ENCODE measurements at regions not wholly inside any gene's neighbourhood (a gene's known extent, or its start where the extent isn't known, plus 50 kb on each side); places are given as distances from the start of the nearest gene placed in this dataset.

- H3K27ac ChIP-seq, result no peak overlapping the region
- DNase-seq (ENCODE audit: low spot score), result no peak
- ChIA-PET CTCF (no interaction called here), POLR2A (ENCODE audit: low non-redundant PET) (no interaction called here)
- no peak for TF ChIP-seq CTCF (conservative IDR thresholded peaks at IDR 0.05; ENCODE audit: low read depth)
Measured at GRCh38 chr13:34521171-34521570, 420.9 kb upstream of the NBEA start.

GRCh38 chr13:34522808-34523207 is 419.3 kb upstream of the NBEA start:
- CTCF ChIA-PET, result no interaction called here
- DNase-seq (ENCODE audit: low spot score), result no peak
- POLR2A ChIA-PET (ENCODE audit: low non-redundant PET), result no interaction called here
- H3K27ac ChIP-seq, result no peak overlapping the region
- no peak for TF ChIP-seq CTCF (conservative IDR thresholded peaks at IDR 0.05; ENCODE audit: low read depth)

GRCh38 chr13:34523406-34523805 is 418.7 kb upstream of the NBEA start:
- ChIA-PET POLR2A (ENCODE audit: low non-redundant PET) (no interaction called here), CTCF (interaction anchor here (0.7 kb wide), 1 partner anchor 176 kb away, joined by 6 read pairs; no protein-coding TSS in a partner anchor)
- no peak overlapping the region for H3K27ac ChIP-seq
- peak; percentile 4 for DNase-seq (ENCODE audit: low spot score)
- no peak for TF ChIP-seq CTCF (conservative IDR thresholded peaks at IDR 0.05; ENCODE audit: low read depth)

- TF ChIP-seq CTCF (conservative IDR thresholded peaks at IDR 0.05; ENCODE audit: low read depth), result no peak
- CTCF ChIA-PET, result no interaction called here
- DNase-seq (ENCODE audit: low spot score), result no peak
- POLR2A ChIA-PET (ENCODE audit: low non-redundant PET), result no interaction called here
- no peak overlapping the region for H3K27ac ChIP-seq
Measured at GRCh38 chr13:34533941-34534340, 408.1 kb upstream of the NBEA start.

- no peak for DNase-seq (ENCODE audit: low spot score)
- ChIA-PET POLR2A (ENCODE audit: low non-redundant PET) (no interaction called here), CTCF (no interaction called here)
- H3K27ac ChIP-seq, result no peak overlapping the region
- TF ChIP-seq CTCF (conservative IDR thresholded peaks at IDR 0.05; ENCODE audit: low read depth), result no peak
Measured at GRCh38 chr13:34542321-34542720, 399.7 kb upstream of the NBEA start.

GRCh38 chr13:34543836-34544235 is 398.2 kb upstream of the NBEA start:
- no peak for TF ChIP-seq CTCF (conservative IDR thresholded peaks at IDR 0.05; ENCODE audit: low read depth)
- H3K27ac ChIP-seq, result no peak overlapping the region
- DNase-seq (ENCODE audit: low spot score), result no peak
- ChIA-PET POLR2A (ENCODE audit: low non-redundant PET) (no interaction called here), CTCF (no interaction called here)

- ChIA-PET CTCF (no interaction called here), POLR2A (ENCODE audit: low non-redundant PET) (no interaction called here)
- no peak overlapping the region for H3K27ac ChIP-seq
- DNase-seq (ENCODE audit: low spot score), result no peak
- TF ChIP-seq CTCF (conservative IDR thresholded peaks at IDR 0.05; ENCODE audit: low read depth), result no peak
Measured at GRCh38 chr13:34545461-34545860, 396.6 kb upstream of the NBEA start.

All from RWPE1 (cell line).